HG03060 (cell line): ENCODE measurements at regions not wholly inside any gene's neighbourhood (a gene's known extent, or its start where the extent isn't known, plus 50 kb on each side); places are given as distances from the start of the nearest gene placed in this dataset.
"Not testable (repeated sequence)": the region's sequence is repeated elsewhere in the genome, so short reads cannot be mapped to it uniquely, and the experiment has no call there.

ENCODE experiments used
- ATAC-seq: cut with Tn5 transposase; IDR thresholded peaks from one replicate; pipeline ENCODE4 v1.9.1; 2021; ENCODE audit warnings: low read depth, moderate number of reproducible peaks; ENCODE audit not compliant: unreplicated experiment

DNA sequence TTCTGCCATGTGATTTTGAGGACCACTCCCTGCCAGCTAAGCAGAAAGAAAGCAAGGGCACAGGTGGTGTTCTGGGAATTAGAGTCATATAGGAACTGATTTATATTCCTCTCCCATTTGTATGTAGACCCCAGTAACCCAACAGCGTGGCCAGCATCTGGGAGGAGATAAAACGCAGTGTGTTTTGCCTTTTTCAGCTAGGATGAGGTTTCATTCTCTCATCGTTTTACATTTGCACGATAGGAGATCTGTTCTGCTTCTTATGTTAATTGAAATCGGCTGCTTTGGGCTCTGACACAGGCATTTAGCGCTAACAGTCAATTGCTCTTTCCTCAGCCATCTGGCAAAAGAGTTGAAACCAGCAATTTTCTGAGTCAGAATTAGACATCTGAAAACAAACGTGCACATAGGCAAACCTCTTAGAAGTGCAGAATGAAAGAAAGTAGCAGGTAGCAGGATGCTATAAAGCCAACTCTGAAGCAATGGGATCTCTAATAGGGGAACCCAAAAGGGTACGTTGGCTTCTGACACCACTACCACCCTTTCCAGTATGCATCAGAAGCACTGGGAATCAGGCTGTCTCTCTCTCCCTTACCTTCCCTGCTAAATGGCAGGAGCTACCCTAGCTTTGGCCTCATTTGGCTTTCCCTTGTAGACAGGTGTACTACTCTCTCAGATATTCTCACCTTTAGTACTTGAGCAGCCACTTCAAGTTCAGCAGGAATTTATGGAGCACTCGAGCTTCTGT lies 219.1 kb downstream of the PHLDA1 start:
- no peak for ATAC-seq

GRCh38 chr12:75809746-75810145 lies 221.8 kb downstream of the PHLDA1 start:
- ATAC-seq: no peak

- no peak for ATAC-seq
These were observed 224.1 kb downstream of the PHLDA1 start for GRCh38 chr12:75807494-75807893.

- no peak for ATAC-seq
These were observed 225.7 kb downstream of the PHLDA1 start for GRCh38 chr12:75805905-75806304.

DNA sequence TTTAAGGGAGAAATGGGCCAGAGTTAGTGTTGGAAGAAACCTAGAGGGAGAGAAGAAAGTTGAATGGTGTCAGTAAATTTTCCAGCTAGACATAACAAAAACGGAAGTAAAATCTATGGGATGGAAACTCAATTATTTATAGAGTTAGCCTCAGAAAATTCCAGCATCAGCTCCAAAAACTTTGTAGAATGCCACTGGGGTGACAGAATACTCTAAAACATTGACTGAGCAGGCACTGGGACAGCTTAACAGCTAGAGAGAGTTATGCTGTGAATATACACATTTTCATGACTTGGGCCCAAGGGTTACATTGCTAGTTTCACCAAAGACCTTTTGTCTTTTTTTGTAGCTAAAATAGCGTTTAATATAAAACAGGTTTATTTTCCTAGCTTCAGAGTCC lies 226.3 kb downstream of the PHLDA1 start:
- ATAC-seq: no peak

GRCh38 chr12:75798136-75798926 lies 233.2 kb downstream of the PHLDA1 start:
- ATAC-seq: no peak

- no peak for ATAC-seq
These were observed 236.5 kb downstream of the PHLDA1 start for GRCh38 chr12:75795125-75795524.

DNA sequence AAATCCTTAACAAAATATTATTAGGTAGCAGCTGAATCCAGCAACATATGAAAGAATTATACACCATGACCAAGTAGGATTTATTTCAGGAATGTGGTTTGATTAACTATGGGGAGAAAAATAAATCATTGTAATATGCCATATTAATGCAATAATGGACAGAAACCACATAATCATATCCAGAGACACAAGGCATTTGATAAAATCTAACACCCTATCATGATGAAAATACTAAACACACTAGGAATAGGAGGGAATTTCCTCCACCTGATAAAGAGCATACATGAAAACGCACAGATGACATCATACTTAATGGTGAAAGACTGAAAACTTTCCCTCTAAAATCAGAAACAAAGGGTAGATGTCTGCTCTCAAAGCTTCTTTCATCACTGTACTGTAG lies 238.9 kb downstream of the PHLDA1 start:
- ATAC-seq: no peak

DNA sequence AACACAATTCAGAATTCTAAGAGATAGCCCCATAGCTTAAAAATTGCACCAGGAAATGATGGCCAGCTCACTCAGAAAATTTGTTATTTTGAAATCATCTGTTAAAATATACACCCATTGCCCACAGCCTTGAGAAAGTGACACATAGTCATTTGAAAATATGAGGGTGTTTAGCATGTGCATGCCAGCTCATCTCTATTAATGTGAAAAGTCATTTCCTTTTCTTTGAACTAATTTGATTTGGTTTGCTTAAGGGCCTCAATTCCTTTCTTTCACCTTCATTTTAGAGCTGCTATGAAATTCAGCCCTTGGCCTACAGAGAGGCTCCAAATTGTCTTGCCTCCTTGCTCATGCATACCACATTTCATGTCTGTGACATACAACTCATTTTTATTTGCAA lies 241.4 kb downstream of the PHLDA1 start:
- no peak for ATAC-seq

DNA sequence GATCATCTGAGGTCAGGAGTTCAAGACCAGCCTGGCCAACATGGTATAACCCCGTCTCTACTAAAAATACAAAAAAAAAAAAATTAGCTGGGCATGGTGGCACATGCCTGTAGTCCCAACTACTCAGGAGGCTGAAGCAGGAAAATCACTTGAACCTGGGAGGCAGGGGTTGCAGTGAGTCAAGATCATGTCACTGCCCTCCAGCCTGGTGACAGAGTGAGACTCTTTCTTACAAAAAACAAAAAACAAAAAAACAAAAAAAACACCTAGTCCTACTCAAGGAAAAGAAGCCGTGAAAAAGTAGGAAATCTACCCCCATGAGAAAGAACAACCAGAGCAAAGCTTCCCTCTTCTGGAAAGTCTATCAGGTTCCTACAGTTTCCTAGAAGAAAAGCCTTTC lies 244.4 kb downstream of the PHLDA1 start:
- ATAC-seq: not testable (repeated sequence)

DNA sequence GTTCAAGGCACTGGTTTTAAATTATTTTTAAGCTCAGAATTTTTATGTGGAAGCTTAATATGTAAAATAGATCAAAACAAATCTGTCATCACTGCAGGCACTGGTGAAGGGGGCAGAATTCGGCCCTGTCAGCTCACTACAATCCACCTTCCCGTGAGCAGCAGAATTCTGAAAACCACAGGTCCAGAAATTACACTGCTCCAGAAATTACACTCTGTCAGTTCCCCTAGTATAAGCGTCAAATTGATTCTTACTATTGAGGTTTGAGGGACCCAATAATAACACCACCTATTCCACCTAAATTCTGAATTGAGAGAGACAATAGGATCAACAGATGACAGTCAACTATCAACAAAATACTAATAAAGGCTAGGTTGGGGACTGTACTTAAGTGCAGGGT lies 245.5 kb downstream of the PHLDA1 start:
- ATAC-seq: no peak

- ATAC-seq: no peak
These were observed 247.0 kb downstream of the PHLDA1 start for GRCh38 chr12:75784591-75784990.

DNA sequence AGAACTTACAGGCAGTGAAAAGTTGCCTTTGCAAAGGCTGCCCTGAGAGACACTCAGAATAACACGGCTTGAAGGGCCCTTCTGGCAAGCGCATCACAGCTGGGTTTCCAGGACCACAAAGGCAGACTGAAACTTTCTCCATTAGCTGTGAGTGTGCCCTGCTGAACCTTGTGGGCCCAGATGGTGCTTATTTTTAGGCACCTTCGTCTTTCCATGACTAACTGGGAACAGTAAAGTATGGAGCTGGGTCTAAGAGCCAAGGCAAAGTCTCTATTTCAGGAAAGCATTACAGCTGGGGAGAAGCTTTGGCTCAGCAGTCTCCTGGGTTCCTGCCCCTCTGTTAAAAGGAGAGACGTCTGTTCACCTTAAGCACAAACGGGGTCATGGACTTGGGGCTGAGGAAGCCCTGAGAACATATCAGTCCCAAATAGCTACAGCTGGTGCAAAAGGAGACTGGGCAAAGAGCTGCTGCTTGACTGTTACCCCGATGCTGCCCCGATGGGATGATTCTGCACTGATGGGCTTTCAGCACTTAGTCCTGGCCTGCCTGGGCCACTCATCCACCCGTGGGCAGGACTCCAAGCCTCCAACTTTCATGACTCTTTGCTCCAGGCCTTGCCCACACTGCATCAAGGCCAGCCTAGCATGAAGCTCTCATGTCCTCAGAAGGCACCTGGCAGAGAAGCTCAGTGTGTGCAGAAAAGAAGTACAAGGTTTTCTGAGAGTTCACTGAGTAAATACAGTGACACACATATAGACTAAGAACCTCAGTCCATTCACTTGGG lies 248.3 kb downstream of the PHLDA1 start:
- no peak for ATAC-seq

GRCh38 chr12:75782069-75782581 lies 249.5 kb downstream of the PHLDA1 start:
- ATAC-seq: no peak

DNA sequence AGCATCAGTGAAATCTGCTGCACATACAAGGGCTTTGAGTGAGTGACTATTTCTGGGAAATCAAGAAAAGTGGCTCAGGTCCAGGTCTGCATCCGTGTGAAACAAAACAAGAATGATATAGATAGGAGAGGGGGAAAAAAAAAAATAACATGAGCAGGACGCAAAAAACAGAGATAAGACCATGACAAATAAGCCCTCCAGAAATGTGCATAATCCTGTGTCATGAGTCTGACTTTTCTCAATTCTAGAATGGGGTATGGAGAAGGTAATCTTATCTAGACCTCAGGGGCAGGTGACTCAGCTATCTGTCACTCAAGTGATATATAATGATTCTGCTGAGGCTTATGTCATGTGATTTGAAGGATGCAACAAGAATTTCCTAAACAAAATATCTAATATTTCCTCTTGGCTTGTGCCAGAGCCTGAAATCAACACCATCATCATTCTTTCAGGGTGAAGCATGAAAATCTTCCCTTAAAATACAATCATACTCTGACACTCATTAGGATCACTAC lies 250.0 kb downstream of the PHLDA1 start:
- ATAC-seq: no peak

GRCh38 chr12:75779891-75780496 lies 251.6 kb downstream of the PHLDA1 start:
- ATAC-seq: no peak

DNA sequence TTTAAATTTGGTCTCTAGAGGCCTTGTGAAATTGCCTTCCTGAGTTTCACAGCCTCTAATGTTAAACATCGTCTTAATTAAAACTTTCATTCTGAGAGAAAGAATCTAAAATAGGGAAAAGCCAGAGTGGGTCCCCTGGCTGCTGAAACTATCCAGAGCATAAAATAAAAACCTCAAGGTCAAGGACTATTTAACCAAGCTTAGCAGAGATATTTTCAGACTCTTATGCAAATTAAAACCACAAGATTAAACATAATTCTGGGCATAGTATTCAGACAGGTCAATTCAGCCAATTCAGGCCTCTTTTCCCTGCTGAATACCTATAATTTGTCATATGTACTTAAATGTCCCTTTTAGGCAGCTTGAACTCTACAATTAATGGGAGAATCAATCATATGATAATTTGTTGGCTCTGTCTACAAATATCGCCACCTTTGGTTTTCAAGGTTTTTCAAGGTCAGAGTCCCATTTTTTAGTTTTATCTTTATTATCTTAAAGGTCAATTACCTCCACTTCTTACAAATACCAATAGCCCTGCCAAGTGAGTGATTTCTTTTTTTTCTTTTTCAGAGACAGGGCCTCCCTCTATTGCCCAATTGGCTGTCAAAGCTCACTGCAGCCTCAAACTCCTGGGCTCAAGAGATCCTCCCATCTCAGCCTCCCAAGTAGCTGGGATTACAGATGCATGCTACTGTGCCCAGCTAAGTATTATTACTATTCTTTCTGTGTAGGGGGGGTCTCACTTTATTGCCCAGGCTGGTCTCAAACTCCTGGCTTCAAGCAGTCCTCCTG lies 257.1 kb downstream of the PHLDA1 start:
- peak; percentile 71 for ATAC-seq

GRCh38 chr12:75773377-75773776 lies 258.2 kb downstream of the PHLDA1 start:
- no peak for ATAC-seq

DNA sequence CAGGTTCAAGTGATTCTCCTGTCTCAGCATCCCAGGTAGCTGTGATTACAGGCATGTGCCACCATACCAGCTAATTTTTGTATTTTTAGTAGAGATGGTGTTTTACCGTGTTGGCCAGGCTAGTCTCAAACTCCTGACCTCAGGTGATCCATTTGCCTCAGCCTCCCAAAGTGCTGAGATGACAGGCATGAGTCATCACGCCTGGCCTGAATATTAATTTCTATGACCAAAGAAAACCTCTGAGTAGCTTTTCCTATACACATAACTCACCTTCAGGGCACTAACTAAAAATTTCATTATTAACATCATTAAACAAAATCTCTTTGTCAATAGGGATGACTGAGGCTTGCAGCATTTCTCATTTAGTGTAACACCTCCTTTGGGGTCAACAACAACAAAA lies 259.6 kb upstream of the KRR1 start:
- ATAC-seq: no peak

DNA sequence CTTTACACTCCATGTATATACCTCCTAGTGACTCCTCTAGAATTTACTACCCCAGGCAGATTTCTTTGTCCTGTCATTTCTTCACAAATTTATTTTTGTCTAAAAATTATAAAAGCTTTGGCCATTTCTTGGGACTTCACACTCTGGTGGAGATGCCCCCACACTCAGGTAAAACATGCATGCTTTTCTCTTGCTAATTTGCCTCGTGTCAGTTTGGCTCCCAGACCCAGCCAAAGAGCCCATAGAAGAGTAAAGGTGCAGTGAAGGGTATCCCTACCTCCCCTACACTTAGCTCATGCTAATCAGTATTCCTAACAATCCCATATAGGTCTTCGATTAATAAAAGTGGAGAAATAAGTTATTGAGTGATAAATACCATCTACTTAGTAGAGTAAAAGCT lies 256.5 kb upstream of the KRR1 start:
- ATAC-seq: no peak
